ENCODE measurements at regions not wholly inside any gene's neighbourhood (a gene's known extent, or its start where the extent isn't known, plus 50 kb on each side); places are given as distances from the start of the nearest gene placed in this dataset.

GRCh38 chr2:150977296-150977695, 284.4 kb downstream of the RBM43 start:
- DNase-seq (ENCODE audit: low spot score): no peak

GRCh38 chr2:150976604-150977003, 285.1 kb downstream of the RBM43 start:
- DNase-seq (ENCODE audit: low spot score): no peak

- no peak for DNase-seq (ENCODE audit: low spot score)
Measured at GRCh38 chr2:150974864-150975263, 286.8 kb downstream of the RBM43 start.

- DNase-seq (ENCODE audit: low spot score): no peak
Measured at GRCh38 chr2:150974234-150974633, 287.4 kb downstream of the RBM43 start.

GRCh38 chr2:150971910-150972309, 289.8 kb downstream of the RBM43 start:
- DNase-seq (ENCODE audit: low spot score): no peak

- no peak for DNase-seq (ENCODE audit: low spot score)
Measured at GRCh38 chr2:150963336-150963735, 298.3 kb downstream of the RBM43 start.

GRCh38 chr2:150955231-150955630, 306.4 kb downstream of the RBM43 start:
- no peak for DNase-seq (ENCODE audit: low spot score)

- no peak for DNase-seq (ENCODE audit: low spot score)
Measured at GRCh38 chr2:150946831-150947230, 314.8 kb downstream of the RBM43 start.

- no peak for DNase-seq (ENCODE audit: low spot score)
Measured at GRCh38 chr2:150944315-150944714, 317.3 kb downstream of the RBM43 start.

GRCh38 chr2:150939087-150939486, 322.6 kb downstream of the RBM43 start:
- DNase-seq (ENCODE audit: low spot score): no peak

GRCh38 chr2:150938527-150938926, 323.1 kb downstream of the RBM43 start:
- no peak for DNase-seq (ENCODE audit: low spot score)

GRCh38 chr2:150937030-150937429, 324.6 kb downstream of the RBM43 start:
- no peak for DNase-seq (ENCODE audit: low spot score)

GRCh38 chr2:150931451-150931850, 330.2 kb downstream of the RBM43 start:
- no peak for DNase-seq (ENCODE audit: low spot score)

- DNase-seq (ENCODE audit: low spot score): no peak
Measured at GRCh38 chr2:150925611-150926010, 336.1 kb downstream of the RBM43 start.

- no peak for DNase-seq (ENCODE audit: low spot score)
Measured at GRCh38 chr2:150924878-150925277, 336.8 kb downstream of the RBM43 start.

- DNase-seq (ENCODE audit: low spot score): no peak
Measured at GRCh38 chr2:150919901-150920300, 341.8 kb downstream of the RBM43 start.

GRCh38 chr2:150917961-150918713, 343.5 kb downstream of the RBM43 start:
- no peak for DNase-seq (ENCODE audit: low spot score)

GRCh38 chr2:150916467-150917396, 344.9 kb downstream of the RBM43 start:
- no peak for DNase-seq (ENCODE audit: low spot score)

GRCh38 chr2:150911766-150912280, 349.8 kb downstream of the RBM43 start:
- DNase-seq (ENCODE audit: low spot score): no peak

GRCh38 chr2:150909613-150910012, 352.1 kb downstream of the RBM43 start:
- DNase-seq (ENCODE audit: low spot score): no peak

GRCh38 chr2:150909090-150909489, 352.6 kb downstream of the RBM43 start:
- DNase-seq (ENCODE audit: low spot score): no peak

- no peak for DNase-seq (ENCODE audit: low spot score)
Measured at GRCh38 chr2:150907466-150907865, 354.2 kb downstream of the RBM43 start.

- no peak for DNase-seq (ENCODE audit: low spot score)
Measured at GRCh38 chr2:150903461-150903860, 358.2 kb downstream of the RBM43 start.

Measured in COLO829 (cell line).